ENCODE measurements at regions not wholly inside any gene's neighbourhood (a gene's known extent, or its start where the extent isn't known, plus 50 kb on each side); places are given as distances from the start of the nearest gene placed in this dataset.
"Not testable (repeated sequence)": the region's sequence is repeated elsewhere in the genome, so short reads cannot be mapped to it uniquely, and the experiment has no call there.

DNA sequence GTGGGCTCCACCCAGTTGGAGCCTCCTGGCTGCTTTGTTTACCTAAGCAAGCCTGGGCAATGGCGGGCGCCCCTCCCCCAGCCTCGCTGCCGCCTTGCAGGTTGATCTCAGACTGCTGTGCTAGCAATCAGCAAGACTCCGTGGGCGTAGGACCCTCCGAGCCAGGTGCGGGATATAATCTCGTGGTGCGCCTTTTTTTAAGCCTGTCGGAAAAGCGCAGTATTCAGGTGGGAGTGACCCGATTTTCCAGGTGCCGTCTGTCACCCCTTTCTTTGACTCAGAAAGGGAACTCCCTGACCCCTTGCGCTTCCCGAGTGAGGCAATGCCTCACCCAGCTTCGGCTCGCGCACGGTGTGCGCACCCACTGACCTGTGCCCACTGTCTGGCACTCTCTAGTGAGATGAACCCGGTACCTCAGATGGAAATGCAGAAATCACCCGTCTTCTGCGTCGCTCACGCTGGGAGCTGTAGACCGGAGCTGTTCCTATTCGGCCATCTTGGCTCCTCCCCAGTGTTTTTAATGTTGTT, 144.9 kb upstream of the SMIM30 start:
- not testable (repeated sequence) for H3K27me3 ChIP-seq (ENCODE audit: control insufficient read depth, insufficient read depth, low read length); H3K4me3 ChIP-seq (ENCODE audit: low read length); H3K9ac ChIP-seq (ENCODE audit: low read depth, low read length); H3K4me1 ChIP-seq (ENCODE audit: control insufficient read depth, insufficient read depth, low read length); H3K36me3 ChIP-seq (ENCODE audit: insufficient read depth, low read length); H3K9me3 ChIP-seq (replicated peaks; ENCODE audit: low read length); H3K4me2 ChIP-seq (ENCODE audit: low read length)

DNA sequence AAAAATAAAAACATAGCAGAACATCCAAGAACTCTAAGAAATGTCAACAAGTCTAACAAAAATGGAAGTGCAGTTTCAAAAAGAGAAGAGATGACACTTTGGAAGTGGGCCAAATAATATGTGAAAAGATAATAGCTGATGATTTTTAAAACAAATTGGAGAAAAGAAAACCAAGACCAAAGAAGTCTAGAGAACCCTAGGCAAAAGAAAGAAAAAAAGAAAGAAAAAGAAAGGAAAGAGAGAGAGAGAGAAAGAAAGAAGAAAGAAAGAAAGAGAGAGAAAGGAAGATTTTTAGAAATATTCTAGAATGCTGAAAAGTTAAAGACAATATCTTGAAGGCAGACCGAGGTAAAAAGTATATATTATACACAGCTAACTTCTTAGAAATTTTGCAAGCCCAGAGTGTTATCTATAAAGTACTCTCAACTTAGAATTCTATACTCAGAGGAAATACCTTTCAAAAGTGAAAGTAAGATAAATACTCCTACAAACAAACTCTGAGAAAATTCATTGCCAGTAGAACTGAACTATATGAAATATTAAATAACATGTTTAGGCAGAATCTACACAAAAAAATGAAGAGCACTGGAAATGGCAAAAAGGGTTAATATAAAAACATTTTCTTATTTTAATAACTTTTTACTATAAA, 138.7 kb upstream of the SMIM30 start:
- Histone ChIP-seq H3K4me3 (ENCODE audit: low read length) (no peak overlapping the region), H3K9ac (ENCODE audit: low read depth, low read length) (no peak overlapping the region), H3K4me1 (ENCODE audit: control insufficient read depth, insufficient read depth, low read length) (no peaks in the 10 kb centered on the region), H3K36me3 (ENCODE audit: insufficient read depth, low read length) (no peaks in the 10 kb centered on the region), H3K27me3 (ENCODE audit: control insufficient read depth, insufficient read depth, low read length) (no peaks in the 10 kb centered on the region), H3K9me3 (replicated peaks; ENCODE audit: low read length) (no peaks in the 10 kb centered on the region), H3K4me2 (ENCODE audit: low read length) (peak overlapping the region; percentile 53)

DNA sequence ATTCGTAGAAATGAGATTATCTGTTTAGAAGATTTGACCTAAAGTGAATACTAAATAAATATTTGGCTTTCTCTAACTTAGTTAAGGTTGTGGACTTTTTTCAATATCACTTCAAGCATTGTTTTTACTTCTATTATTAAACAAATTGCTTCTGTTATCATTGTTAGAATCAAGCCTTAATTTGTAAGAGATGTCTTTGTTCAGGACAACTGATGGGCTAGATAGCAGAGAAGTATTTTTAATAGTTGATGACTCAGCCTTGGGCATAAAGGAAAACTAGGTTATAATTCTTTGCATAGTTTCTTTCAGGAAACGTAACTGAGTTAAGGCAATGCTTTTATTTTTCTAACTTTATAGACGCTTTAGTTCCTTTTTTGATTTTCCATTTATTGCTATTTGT, 128.8 kb upstream of the SMIM30 start:
- no peak overlapping the region for H3K4me3 ChIP-seq (ENCODE audit: low read length)
- H3K27me3 ChIP-seq (ENCODE audit: control insufficient read depth, insufficient read depth, low read length) = no peaks in the 10 kb centered on the region
- H3K9me3 ChIP-seq (replicated peaks; ENCODE audit: low read length) = no peaks in the 10 kb centered on the region
- no peak overlapping the region for H3K4me2 ChIP-seq (ENCODE audit: low read length)
- no peaks in the 10 kb centered on the region for H3K36me3 ChIP-seq (ENCODE audit: insufficient read depth, low read length)
- H3K9ac ChIP-seq (ENCODE audit: low read depth, low read length) = no peak overlapping the region
- H3K4me1 ChIP-seq (ENCODE audit: control insufficient read depth, insufficient read depth, low read length) = peaks cover 3% of the 10 kb centered on the region

GRCh38 chr7:113246738-113247137, 128.4 kb upstream of the SMIM30 start:
- H3K9me3 ChIP-seq (replicated peaks; ENCODE audit: low read length) = no peaks in the 10 kb centered on the region
- no peaks in the 10 kb centered on the region for H3K27me3 ChIP-seq (ENCODE audit: control insufficient read depth, insufficient read depth, low read length)
- H3K4me1 ChIP-seq (ENCODE audit: control insufficient read depth, insufficient read depth, low read length) = peaks cover 3% of the 10 kb centered on the region
- no peak overlapping the region for H3K9ac ChIP-seq (ENCODE audit: low read depth, low read length)
- no peak overlapping the region for H3K4me3 ChIP-seq (ENCODE audit: low read length)
- H3K4me2 ChIP-seq (ENCODE audit: low read length) = no peak overlapping the region
- H3K36me3 ChIP-seq (ENCODE audit: insufficient read depth, low read length) = no peaks in the 10 kb centered on the region

DNA sequence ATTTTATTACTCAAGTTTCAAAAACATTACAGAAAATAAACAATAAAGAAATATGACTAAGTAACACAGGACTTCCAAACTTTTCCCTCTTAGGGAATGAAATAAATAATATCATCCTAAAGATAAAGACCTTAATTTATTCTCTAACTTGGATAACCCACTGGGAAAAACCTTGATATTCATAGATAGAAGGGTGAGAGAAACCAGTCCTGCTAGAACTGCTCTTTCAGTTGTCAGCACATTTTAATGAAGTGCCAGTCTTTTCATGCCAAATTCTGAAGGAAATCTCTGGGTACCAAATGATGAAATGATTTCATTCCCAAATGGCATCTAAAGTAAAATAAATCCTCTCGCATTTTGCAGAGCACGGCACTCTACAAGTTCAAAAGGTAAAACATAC, 114.5 kb upstream of the SMIM30 start:
- Histone ChIP-seq H3K4me1 (ENCODE audit: control insufficient read depth, insufficient read depth, low read length) (no peaks in the 10 kb centered on the region), H3K4me2 (ENCODE audit: low read length) (no peak overlapping the region)

DNA sequence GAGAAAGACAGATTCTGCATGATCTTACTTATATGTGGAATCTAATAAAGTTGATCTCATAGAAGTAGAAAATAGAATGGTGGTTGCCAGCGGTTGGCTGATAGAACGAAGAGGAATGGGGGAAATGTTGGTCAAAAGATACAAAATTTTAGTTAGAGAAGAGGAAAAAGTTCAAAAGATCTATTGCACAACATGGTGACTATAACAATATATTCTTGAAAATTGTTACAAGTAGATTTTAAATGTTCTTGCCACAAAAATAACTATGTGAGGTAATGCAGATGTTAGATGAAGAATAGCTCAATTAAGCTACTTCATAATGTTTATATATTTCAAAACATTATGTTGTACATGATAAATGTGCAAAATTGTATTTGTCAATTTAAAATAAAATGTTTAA, 112.3 kb upstream of the SMIM30 start:
- H3K9ac ChIP-seq (ENCODE audit: low read depth, low read length) = no peak overlapping the region
- H3K4me3 ChIP-seq (ENCODE audit: low read length) = no peak overlapping the region
- no peak overlapping the region for H3K4me2 ChIP-seq (ENCODE audit: low read length)
- no peaks in the 10 kb centered on the region for H3K4me1 ChIP-seq (ENCODE audit: control insufficient read depth, insufficient read depth, low read length)
- no peaks in the 10 kb centered on the region for H3K9me3 ChIP-seq (replicated peaks; ENCODE audit: low read length)
- no peaks in the 10 kb centered on the region for H3K36me3 ChIP-seq (ENCODE audit: insufficient read depth, low read length)
- H3K27me3 ChIP-seq (ENCODE audit: control insufficient read depth, insufficient read depth, low read length) = no peaks in the 10 kb centered on the region

More for the DNA sequence above, 114.5 kb upstream of the SMIM30 start:
- Histone ChIP-seq H3K4me3 (ENCODE audit: low read length) (no peak overlapping the region), H3K9me3 (replicated peaks; ENCODE audit: low read length) (no peaks in the 10 kb centered on the region), H3K27me3 (ENCODE audit: control insufficient read depth, insufficient read depth, low read length) (no peaks in the 10 kb centered on the region), H3K36me3 (ENCODE audit: insufficient read depth, low read length) (no peaks in the 10 kb centered on the region), H3K9ac (ENCODE audit: low read depth, low read length) (no peak overlapping the region)

GRCh38 chr7:113217314-113217713, 99.0 kb upstream of the SMIM30 start:
- Histone ChIP-seq H3K9me3 (replicated peaks; ENCODE audit: low read length) (no peaks in the 10 kb centered on the region), H3K9ac (ENCODE audit: low read depth, low read length) (no peak overlapping the region), H3K4me2 (ENCODE audit: low read length) (no peak overlapping the region), H3K4me1 (ENCODE audit: control insufficient read depth, insufficient read depth, low read length) (no peaks in the 10 kb centered on the region), H3K27me3 (ENCODE audit: control insufficient read depth, insufficient read depth, low read length) (no peaks in the 10 kb centered on the region), H3K36me3 (ENCODE audit: insufficient read depth, low read length) (no peaks in the 10 kb centered on the region), H3K4me3 (ENCODE audit: low read length) (no peak overlapping the region)

DNA sequence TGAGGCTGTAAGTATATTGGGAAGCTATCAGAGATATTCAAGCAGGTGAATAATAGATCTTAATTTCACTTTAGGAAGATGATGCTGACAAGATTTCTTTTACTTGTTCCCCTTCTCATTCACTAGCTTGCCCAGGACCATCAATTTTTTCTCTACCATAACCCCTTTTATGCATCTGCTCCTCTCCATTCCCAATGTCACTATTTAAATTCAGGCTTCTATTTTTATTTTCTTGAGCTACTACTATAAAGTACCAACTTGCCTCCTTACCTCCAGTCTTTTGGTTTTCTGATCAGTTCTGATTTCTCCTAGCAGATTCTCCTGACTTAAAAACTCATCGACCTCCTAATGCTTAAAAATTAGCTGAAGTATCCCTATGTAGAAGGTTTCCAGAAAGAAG, 97.7 kb upstream of the SMIM30 start:
- H3K36me3 ChIP-seq (ENCODE audit: insufficient read depth, low read length) = no peaks in the 10 kb centered on the region
- no peaks in the 10 kb centered on the region for H3K4me1 ChIP-seq (ENCODE audit: control insufficient read depth, insufficient read depth, low read length)
- H3K27me3 ChIP-seq (ENCODE audit: control insufficient read depth, insufficient read depth, low read length) = no peaks in the 10 kb centered on the region
- H3K4me3 ChIP-seq (ENCODE audit: low read length) = no peak overlapping the region
- no peak overlapping the region for H3K9ac ChIP-seq (ENCODE audit: low read depth, low read length)
- no peaks in the 10 kb centered on the region for H3K9me3 ChIP-seq (replicated peaks; ENCODE audit: low read length)
- H3K4me2 ChIP-seq (ENCODE audit: low read length) = no peak overlapping the region

- H3K4me1 ChIP-seq (ENCODE audit: control insufficient read depth, insufficient read depth, low read length) = peaks cover 12% of the 10 kb centered on the region
- peak overlapping the region; percentile 12 for H3K4me2 ChIP-seq (ENCODE audit: low read length)
- no peaks in the 10 kb centered on the region for H3K36me3 ChIP-seq (ENCODE audit: insufficient read depth, low read length)
- H3K9ac ChIP-seq (ENCODE audit: low read depth, low read length) = no peak overlapping the region
- no peak overlapping the region for H3K4me3 ChIP-seq (ENCODE audit: low read length)
- no peaks in the 10 kb centered on the region for H3K9me3 ChIP-seq (replicated peaks; ENCODE audit: low read length)
- no peaks in the 10 kb centered on the region for H3K27me3 ChIP-seq (ENCODE audit: control insufficient read depth, insufficient read depth, low read length)
Observed at GRCh38 chr7:113209449-113210203, 91.3 kb upstream of the SMIM30 start.

GRCh38 chr7:113207931-113208330, 89.6 kb upstream of the SMIM30 start:
- Histone ChIP-seq H3K4me1 (ENCODE audit: control insufficient read depth, insufficient read depth, low read length) (peaks cover 12% of the 10 kb centered on the region), H3K36me3 (ENCODE audit: insufficient read depth, low read length) (no peaks in the 10 kb centered on the region), H3K9ac (ENCODE audit: low read depth, low read length) (no peak overlapping the region), H3K4me3 (ENCODE audit: low read length) (no peak overlapping the region), H3K9me3 (replicated peaks; ENCODE audit: low read length) (no peaks in the 10 kb centered on the region), H3K4me2 (ENCODE audit: low read length) (no peak overlapping the region), H3K27me3 (ENCODE audit: control insufficient read depth, insufficient read depth, low read length) (no peaks in the 10 kb centered on the region)

- Histone ChIP-seq H3K9ac (ENCODE audit: low read depth, low read length) (no peak overlapping the region), H3K36me3 (ENCODE audit: insufficient read depth, low read length) (no peaks in the 10 kb centered on the region)
Observed at GRCh38 chr7:113207441-113207840, 89.1 kb upstream of the SMIM30 start.

GRCh38 chr7:113204415-113204814, 86.1 kb upstream of the SMIM30 start:
- no peak overlapping the region for H3K9ac ChIP-seq (ENCODE audit: low read depth, low read length)
- no peaks in the 10 kb centered on the region for H3K9me3 ChIP-seq (replicated peaks; ENCODE audit: low read length)
- peaks cover 16% of the 10 kb centered on the region for H3K4me1 ChIP-seq (ENCODE audit: control insufficient read depth, insufficient read depth, low read length)
- H3K27me3 ChIP-seq (ENCODE audit: control insufficient read depth, insufficient read depth, low read length) = no peaks in the 10 kb centered on the region
- no peaks in the 10 kb centered on the region for H3K36me3 ChIP-seq (ENCODE audit: insufficient read depth, low read length)
- H3K4me2 ChIP-seq (ENCODE audit: low read length) = no peak overlapping the region
- no peak overlapping the region for H3K4me3 ChIP-seq (ENCODE audit: low read length)

More at GRCh38 chr7:113207441-113207840, 89.1 kb upstream of the SMIM30 start:
- no peak overlapping the region for H3K4me2 ChIP-seq (ENCODE audit: low read length)
- no peaks in the 10 kb centered on the region for H3K27me3 ChIP-seq (ENCODE audit: control insufficient read depth, insufficient read depth, low read length)
- no peaks in the 10 kb centered on the region for H3K9me3 ChIP-seq (replicated peaks; ENCODE audit: low read length)
- H3K4me1 ChIP-seq (ENCODE audit: control insufficient read depth, insufficient read depth, low read length) = peaks cover 12% of the 10 kb centered on the region
- no peak overlapping the region for H3K4me3 ChIP-seq (ENCODE audit: low read length)

Measured in skeletal muscle satellite cell (primary cell).